ENCODE measurements at regions not wholly inside any gene's neighbourhood (a gene's known extent, or its start where the extent isn't known, plus 50 kb on each side); places are given as distances from the start of the nearest gene placed in this dataset.

- H3K27me3 Mint-ChIP-seq (ENCODE audit: low read depth in 3 of 3): peaks cover 0 to 2% (median 2%) of the 10 kb centered on the region in 3 donors
- no peaks in the 10 kb centered on the region for H3K36me3 Mint-ChIP-seq
- DNase-seq: no peak
- no peaks in the 10 kb centered on the region for H3K4me1 Mint-ChIP-seq
- no peak overlapping the region for H3K27ac Mint-ChIP-seq
- H3K9me3 Mint-ChIP-seq: peaks cover 0 to 13% (median 4%) of the 10 kb centered on the region in 6 donors
- H3K4me3 Mint-ChIP-seq: no peak overlapping the region
These were observed 740.1 kb upstream of the FANCL start for GRCh38 chr2:58981237-58981636.

- Mint-ChIP-seq H3K9me3 (peaks cover 0 to 19% (median 3%) of the 10 kb centered on the region in 6 donors), H3K36me3 (no peaks in the 10 kb centered on the region), H3K27me3 (ENCODE audit: low read depth in 3 of 3) (peaks cover 0 to 3% (median 2%) of the 10 kb centered on the region in 3 donors), H3K4me3 (no peak overlapping the region), H3K27ac (no peak overlapping the region), H3K4me1 (no peaks in the 10 kb centered on the region)
- no peak for DNase-seq
These were observed 735.4 kb upstream of the FANCL start for GRCh38 chr2:58976375-58977071.

- Mint-ChIP-seq H3K4me3 (no peak overlapping the region), H3K27me3 (ENCODE audit: low read depth in 3 of 3) (peaks cover 0 to 3% (median 0%) of the 10 kb centered on the region in 3 donors), H3K36me3 (no peaks in the 10 kb centered on the region), H3K27ac (no peak overlapping the region), H3K9me3 (peaks cover 0 to 19% (median 2%) of the 10 kb centered on the region in 6 donors), H3K4me1 (no peaks in the 10 kb centered on the region)
- no peak for DNase-seq
These were observed 733.8 kb upstream of the FANCL start for GRCh38 chr2:58974881-58975280.

- H3K9me3 Mint-ChIP-seq: peaks cover 0 to 19% (median 2%) of the 10 kb centered on the region in 6 donors
- peaks cover 0 to 5% (median 0%) of the 10 kb centered on the region in 3 donors for H3K27me3 Mint-ChIP-seq (ENCODE audit: low read depth in 3 of 3)
- no peak for DNase-seq
- no peak overlapping the region for H3K4me3 Mint-ChIP-seq
- no peaks in the 10 kb centered on the region for H3K4me1 Mint-ChIP-seq
- H3K27ac Mint-ChIP-seq: no peak overlapping the region
- no peaks in the 10 kb centered on the region for H3K36me3 Mint-ChIP-seq
These were observed 733.3 kb upstream of the FANCL start for GRCh38 chr2:58974426-58974825.

DNA sequence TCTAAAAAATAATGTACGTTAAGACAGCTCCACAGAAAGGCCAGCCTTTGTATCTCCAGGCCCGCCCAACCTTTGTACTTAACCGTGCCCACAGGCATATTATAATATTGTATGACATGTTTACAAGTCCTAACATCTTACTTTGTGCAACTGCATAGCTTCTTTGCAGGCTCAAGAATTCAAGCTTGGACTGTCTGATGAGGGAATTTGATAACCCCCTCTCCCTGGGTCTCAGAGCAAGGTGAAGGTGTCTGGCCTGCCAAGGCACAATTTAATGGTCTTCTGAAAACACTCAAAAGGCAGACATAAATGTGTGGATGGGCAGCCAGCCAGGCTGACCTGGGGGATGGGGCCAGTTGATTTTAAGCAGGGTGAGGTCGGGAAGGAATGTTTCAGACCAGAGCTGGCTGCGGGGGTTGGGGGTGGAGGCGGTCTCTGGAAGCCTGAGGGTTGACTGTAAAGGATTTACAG is 732.7 kb upstream of the FANCL start:
- Mint-ChIP-seq H3K9me3 (peaks cover 0 to 16% (median 2%) of the 10 kb centered on the region in 6 donors), H3K27me3 (ENCODE audit: low read depth in 3 of 3) (peaks cover 0 to 5% (median 0%) of the 10 kb centered on the region in 3 donors), H3K36me3 (no peaks in the 10 kb centered on the region), H3K4me1 (no peaks in the 10 kb centered on the region), H3K4me3 (no peak overlapping the region), H3K27ac (no peak overlapping the region)
- DNase-seq: no peak

- Mint-ChIP-seq H3K27ac (no peak overlapping the region), H3K9me3 (peaks cover 0 to 7% (median under 1%) of the 10 kb centered on the region in 6 donors), H3K27me3 (ENCODE audit: low read depth in 3 of 3) (peaks cover 0 to 5% (median 0%) of the 10 kb centered on the region in 3 donors), H3K4me3 (no peak overlapping the region), H3K4me1 (no peaks in the 10 kb centered on the region), H3K36me3 (no peaks in the 10 kb centered on the region)
- no peak for DNase-seq
These were observed 731.6 kb upstream of the FANCL start for GRCh38 chr2:58972737-58973136.

DNA sequence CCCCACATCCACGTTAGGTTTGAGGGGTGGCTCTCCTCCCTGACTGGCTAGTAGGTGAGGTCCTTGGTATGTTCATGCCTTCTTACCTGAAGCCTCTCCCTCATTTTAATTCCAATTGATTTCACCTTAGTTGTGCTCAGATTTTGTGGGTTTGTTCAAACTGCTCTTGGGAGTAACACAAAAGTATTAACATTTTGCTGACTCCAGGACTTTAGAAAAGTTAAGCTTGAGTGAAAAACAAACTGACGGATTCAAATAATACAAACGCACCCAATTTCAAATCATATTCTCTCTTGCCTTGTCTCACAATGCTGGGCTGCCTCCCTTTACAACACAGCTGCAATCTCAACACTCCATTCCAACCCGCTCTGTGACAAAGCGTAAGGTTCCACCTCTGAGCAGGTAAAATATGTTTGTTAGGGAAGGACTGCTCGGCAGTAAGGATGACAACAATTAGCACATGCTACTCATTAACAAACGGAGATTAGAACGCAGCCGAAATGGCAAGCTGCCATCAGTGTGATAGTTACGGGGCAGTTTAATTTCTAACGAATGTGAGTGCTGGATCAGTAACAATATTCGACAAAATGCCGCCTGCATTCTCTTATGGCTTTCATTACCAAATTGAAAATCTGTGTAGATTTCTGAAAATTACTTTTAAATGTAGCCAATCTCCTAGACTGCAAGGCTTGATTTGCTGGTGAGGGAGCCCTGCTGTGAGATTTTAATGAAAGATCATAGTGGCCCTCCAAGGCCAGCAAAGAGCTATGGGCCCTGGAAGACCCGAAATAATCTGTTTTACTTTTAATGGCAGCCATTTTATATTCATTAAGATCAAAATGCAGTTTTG is 730.6 kb upstream of the FANCL start:
- no peaks in the 10 kb centered on the region for H3K36me3 Mint-ChIP-seq
- H3K4me1 Mint-ChIP-seq: no peaks in the 10 kb centered on the region
- no peak for DNase-seq
- H3K9me3 Mint-ChIP-seq: peaks cover 0 to 6% (median under 1%) of the 10 kb centered on the region in 6 donors
- no peak overlapping the region for H3K4me3 Mint-ChIP-seq
- no peak overlapping the region for H3K27ac Mint-ChIP-seq
- peaks cover 0 to 3% (median 0%) of the 10 kb centered on the region in 3 donors for H3K27me3 Mint-ChIP-seq (ENCODE audit: low read depth in 3 of 3)

GRCh38 chr2:58970365-58970764 is 729.2 kb upstream of the FANCL start:
- no peak overlapping the region for H3K27ac Mint-ChIP-seq

GRCh38 chr2:58968885-58969284 is 727.8 kb upstream of the FANCL start:
- Mint-ChIP-seq H3K9me3 (peaks cover 0 to 6% (median 0%) of the 10 kb centered on the region in 6 donors), H3K36me3 (no peaks in the 10 kb centered on the region), H3K27ac (no peak overlapping the region), H3K27me3 (ENCODE audit: low read depth in 3 of 3) (peaks cover 0 to 2% (median 0%) of the 10 kb centered on the region in 3 donors), H3K4me1 (no peaks in the 10 kb centered on the region), H3K4me3 (no peak overlapping the region)
- DNase-seq: no peak

More at GRCh38 chr2:58970365-58970764, 729.2 kb upstream of the FANCL start:
- H3K9me3 Mint-ChIP-seq: peaks cover 0 to 6% (median 0%) of the 10 kb centered on the region in 6 donors
- no peak overlapping the region for H3K4me3 Mint-ChIP-seq
- H3K4me1 Mint-ChIP-seq: no peaks in the 10 kb centered on the region
- no peak for DNase-seq
- peaks cover 0 to 2% (median 0%) of the 10 kb centered on the region in 3 donors for H3K27me3 Mint-ChIP-seq (ENCODE audit: low read depth in 3 of 3)
- H3K36me3 Mint-ChIP-seq: no peaks in the 10 kb centered on the region

- Mint-ChIP-seq H3K4me3 (no peak overlapping the region), H3K9me3 (peaks cover 0 to 2% (median 0%) of the 10 kb centered on the region in 6 donors), H3K4me1 (no peaks in the 10 kb centered on the region), H3K36me3 (no peaks in the 10 kb centered on the region), H3K27me3 (ENCODE audit: low read depth in 3 of 3) (peaks cover 0 to 2% (median 0%) of the 10 kb centered on the region in 3 donors), H3K27ac (no peak overlapping the region)
- no peak for DNase-seq
These were observed 726.6 kb upstream of the FANCL start for GRCh38 chr2:58967736-58968135.

DNA sequence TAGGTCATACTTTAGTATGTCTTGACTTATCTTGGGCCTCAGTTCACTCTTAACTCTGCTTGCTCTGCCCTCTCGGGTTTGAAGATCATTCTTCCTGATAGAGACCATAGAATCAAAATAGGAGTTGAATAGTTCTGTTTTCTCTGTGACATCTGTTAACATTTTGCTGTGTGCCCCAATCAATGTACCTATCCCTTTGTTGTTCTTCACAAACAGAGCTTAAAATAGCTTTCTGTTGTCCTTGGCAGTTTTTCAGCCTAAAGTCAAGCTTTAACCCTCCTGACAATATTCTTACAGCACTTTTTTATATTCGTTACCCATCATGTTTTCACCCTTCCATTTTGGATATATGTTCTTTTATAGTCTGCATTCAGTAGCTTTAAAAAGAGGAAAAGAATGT is 724.5 kb upstream of the FANCL start:
- Mint-ChIP-seq H3K9me3 (peaks cover 0 to 5% (median 0%) of the 10 kb centered on the region in 6 donors), H3K36me3 (no peaks in the 10 kb centered on the region), H3K4me3 (no peak overlapping the region), H3K4me1 (no peaks in the 10 kb centered on the region), H3K27me3 (ENCODE audit: low read depth in 3 of 3) (peaks cover 0 to 2% (median 0%) of the 10 kb centered on the region in 3 donors), H3K27ac (no peak overlapping the region)
- no peak for DNase-seq

- Mint-ChIP-seq H3K4me3 (no peak overlapping the region), H3K4me1 (no peaks in the 10 kb centered on the region), H3K27me3 (ENCODE audit: low read depth in 3 of 3) (peaks cover 0 to 5% (median 0%) of the 10 kb centered on the region in 3 donors), H3K9me3 (peaks cover 0 to 5% (median under 1%) of the 10 kb centered on the region in 6 donors), H3K27ac (no peak overlapping the region), H3K36me3 (no peaks in the 10 kb centered on the region)
- no peak for DNase-seq
These were observed 718.9 kb upstream of the FANCL start for GRCh38 chr2:58959996-58960395.

DNA sequence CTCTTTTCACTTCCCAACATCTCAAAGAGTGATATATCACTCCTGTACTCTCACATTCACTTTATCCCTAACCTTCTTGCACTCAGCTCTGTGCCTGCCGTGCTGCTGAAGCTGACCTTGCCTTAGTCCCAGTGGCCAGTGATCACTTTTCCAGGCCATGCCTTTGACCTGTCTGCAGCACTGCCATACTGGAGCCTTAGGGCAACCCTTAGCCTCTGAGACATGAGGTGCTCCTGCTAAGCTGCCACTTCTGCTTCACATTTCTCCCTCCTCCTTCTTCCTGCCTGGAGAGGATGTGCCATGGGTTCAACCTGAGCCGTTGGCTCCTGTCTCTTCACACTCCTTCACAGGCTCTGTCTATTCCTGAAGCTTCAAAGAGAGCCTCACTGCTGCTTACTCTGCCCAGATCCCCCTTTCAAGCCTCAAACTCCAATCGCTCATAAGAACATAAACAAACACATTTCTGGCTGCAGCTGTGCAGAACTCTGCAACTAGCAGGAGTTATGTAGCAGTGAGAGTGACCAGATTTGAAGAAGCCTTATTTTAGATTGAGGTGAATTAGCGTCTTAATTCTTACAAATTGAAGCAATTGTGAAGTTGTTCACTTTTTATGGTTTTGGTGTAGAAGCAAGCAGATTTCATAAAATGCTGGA is 716.2 kb upstream of the FANCL start:
- Mint-ChIP-seq H3K27ac (no peak overlapping the region), H3K36me3 (no peaks in the 10 kb centered on the region)

More for the DNA sequence above, 716.2 kb upstream of the FANCL start:
- H3K27me3 Mint-ChIP-seq (ENCODE audit: low read depth in 3 of 3): peaks cover 0 to 5% (median 0%) of the 10 kb centered on the region in 3 donors
- H3K9me3 Mint-ChIP-seq: peaks cover 0 to 5% (median under 1%) of the 10 kb centered on the region in 6 donors
- no peaks in the 10 kb centered on the region for H3K4me1 Mint-ChIP-seq
- H3K4me3 Mint-ChIP-seq: no peak overlapping the region
- no peak for DNase-seq

Data from immature natural killer cell (primary cell).